ENCODE measurements at regions not wholly inside any gene's neighbourhood (a gene's known extent, or its start where the extent isn't known, plus 50 kb on each side); places are given as distances from the start of the nearest gene placed in this dataset.

- no peak overlapping the region for H3K27ac ChIP-seq
Observed at GRCh38 chr7:130865408-130866236, 131.6 kb upstream of the KLF14 start.

GRCh38 chr7:130867039-130867438 is 133.0 kb upstream of the KLF14 start:
- Histone ChIP-seq H3K27me3 (no peaks in the 10 kb centered on the region), H3K4me2 (no peak overlapping the region), H3K4me3 (no peak overlapping the region), H3K4me1 (no peaks in the 10 kb centered on the region), H4K20me1 (peaks cover 0 to 62% (median 23%) of the 10 kb centered on the region in 11 experiments; a peak in 12 of 22 replicates), H3K27ac (no peak overlapping the region), H3K9me3 (replicated peaks in 1 of 11) (peaks cover 6 to 20% (median 14%) of the 10 kb centered on the region in 11 experiments; a peak in 21 of 22 replicates), H3K36me3 (peaks cover 8 to 100% (median 55%) of the 10 kb centered on the region in 11 experiments; a peak in 19 of 22 replicates), H3K9ac (no peak overlapping the region)
- no peak for TF ChIP-seq Cebpa-rat (IDR thresholded peaks at IDR 0.05)

More at GRCh38 chr7:130865408-130866236, 131.6 kb upstream of the KLF14 start:
- Histone ChIP-seq H3K9me3 (replicated peaks in 1 of 11) (peaks cover 21 to 34% (median 28%) of the 10 kb centered on the region in 11 experiments), H3K9ac (no peak overlapping the region), H3K4me3 (no peak overlapping the region), H4K20me1 (peaks cover 0 to 52% (median 23%) of the 10 kb centered on the region in 11 experiments; a peak in 12 of 22 replicates), H3K27me3 (no peaks in the 10 kb centered on the region), H3K4me2 (no peak overlapping the region), H3K4me1 (no peaks in the 10 kb centered on the region), H3K36me3 (peaks cover 18 to 100% (median 67%) of the 10 kb centered on the region in 11 experiments; a peak in 21 of 22 replicates)
- no peak for TF ChIP-seq Cebpa-rat (IDR thresholded peaks at IDR 0.05)

GRCh38 chr7:130867581-130868136 is 133.7 kb upstream of the KLF14 start:
- H3K9me3 ChIP-seq (replicated peaks in 1 of 11), result peaks cover under 1 to 14% (median 8%) of the 10 kb centered on the region in 11 experiments; a peak in 15 of 22 replicates
- H3K36me3 ChIP-seq, result peaks cover 7 to 100% (median 55%) of the 10 kb centered on the region in 11 experiments; a peak in 18 of 22 replicates
- H3K27ac ChIP-seq, result no peak overlapping the region
- no peak overlapping the region for H3K4me2 ChIP-seq
- H3K4me1 ChIP-seq, result no peaks in the 10 kb centered on the region
- H4K20me1 ChIP-seq, result peaks cover 0 to 68% (median 29%) of the 10 kb centered on the region in 11 experiments; a peak in 14 of 22 replicates
- H3K27me3 ChIP-seq, result no peaks in the 10 kb centered on the region
- no peak overlapping the region for H3K9ac ChIP-seq
- TF ChIP-seq Cebpa-rat (IDR thresholded peaks at IDR 0.05), result no peak
- H3K4me3 ChIP-seq, result no peak overlapping the region

GRCh38 chr7:130868139-130868538 is 134.1 kb upstream of the KLF14 start:
- no peak for TF ChIP-seq Cebpa-rat (IDR thresholded peaks at IDR 0.05)
- Histone ChIP-seq H3K4me1 (no peaks in the 10 kb centered on the region), H3K9ac (no peak overlapping the region), H3K27ac (no peak overlapping the region), H3K9me3 (replicated peaks in 1 of 11) (peaks cover 0 to 9% (median 4%) of the 10 kb centered on the region in 11 experiments; a peak in 9 of 22 replicates), H3K4me2 (no peak overlapping the region), H3K27me3 (no peaks in the 10 kb centered on the region), H3K4me3 (no peak overlapping the region), H4K20me1 (peaks cover 0 to 73% (median 33%) of the 10 kb centered on the region in 11 experiments; a peak in 15 of 22 replicates), H3K36me3 (peaks cover 3 to 100% (median 55%) of the 10 kb centered on the region in 11 experiments; a peak in 18 of 22 replicates)

- Histone ChIP-seq H3K4me3 (no peak overlapping the region), H3K4me1 (no peaks in the 10 kb centered on the region), H4K20me1 (peaks cover 0 to 90% (median 51%) of the 10 kb centered on the region in 11 experiments; a peak in 17 of 22 replicates), H3K27me3 (no peaks in the 10 kb centered on the region), H3K4me2 (no peak overlapping the region), H3K9ac (no peak overlapping the region), H3K27ac (no peak overlapping the region), H3K9me3 (replicated peaks in 1 of 11) (no peaks in the 10 kb centered on the region), H3K36me3 (peaks cover 10 to 100% (median 69%) of the 10 kb centered on the region in 11 experiments; a peak in 20 of 22 replicates)
- TF ChIP-seq Cebpa-rat (IDR thresholded peaks at IDR 0.05), result no peak
Observed at GRCh38 chr7:130869918-130870317, 135.9 kb upstream of the KLF14 start.

- Histone ChIP-seq H3K27ac (no peak overlapping the region), H3K27me3 (no peaks in the 10 kb centered on the region), H3K4me1 (0 out of 20 replicates have a peak, but pooled peaks cover 0 to 3% (median 0%) of the 10 kb centered on the region in 10 experiments), H3K36me3 (peaks cover 11 to 100% (median 76%) of the 10 kb centered on the region in 11 experiments; a peak in 21 of 22 replicates), H4K20me1 (peaks cover 13 to 93% (median 57%) of the 10 kb centered on the region in 11 experiments; a peak in 20 of 22 replicates), H3K4me3 (no peak overlapping the region), H3K9me3 (replicated peaks in 1 of 11) (no peaks in the 10 kb centered on the region), H3K9ac (no peak overlapping the region), H3K4me2 (no peak overlapping the region)
- TF ChIP-seq Cebpa-rat (IDR thresholded peaks at IDR 0.05), result no peak
Observed at GRCh38 chr7:130872341-130872740, 138.3 kb upstream of the KLF14 start.

- no peak for TF ChIP-seq Cebpa-rat (IDR thresholded peaks at IDR 0.05)
- H3K4me1 ChIP-seq, result peaks cover 0 to 7% (median 0%) of the 10 kb centered on the region in 10 experiments; a peak in 2 of 20 replicates
- H4K20me1 ChIP-seq, result peaks cover 13 to 93% (median 62%) of the 10 kb centered on the region in 11 experiments; a peak in 20 of 22 replicates
- no peaks in the 10 kb centered on the region for H3K27me3 ChIP-seq
- H3K4me2 ChIP-seq, result no peak overlapping the region
- no peak overlapping the region for H3K4me3 ChIP-seq
- peaks cover 16 to 100% (median 77%) of the 10 kb centered on the region in 11 experiments; a peak in 21 of 22 replicates for H3K36me3 ChIP-seq
- no peaks in the 10 kb centered on the region for H3K9me3 ChIP-seq (replicated peaks in 1 of 11)
- no peak overlapping the region for H3K9ac ChIP-seq
- H3K27ac ChIP-seq, result no peak overlapping the region
Observed at GRCh38 chr7:130872756-130873448, 138.9 kb upstream of the KLF14 start.

GRCh38 chr7:130874071-130874915 is 140.3 kb upstream of the KLF14 start:
- H3K36me3 ChIP-seq, result peaks cover 28 to 100% (median 80%) of the 10 kb centered on the region in 11 experiments; a peak in 21 of 22 replicates
- H3K4me2 ChIP-seq, result no peak overlapping the region
- TF ChIP-seq Cebpa-rat (IDR thresholded peaks at IDR 0.05), result no peak
- peaks cover 0 to 7% (median 0%) of the 10 kb centered on the region in 10 experiments; a peak in 2 of 20 replicates for H3K4me1 ChIP-seq
- H4K20me1 ChIP-seq, result peaks cover 13 to 93% (median 67%) of the 10 kb centered on the region in 11 experiments; a peak in 20 of 22 replicates
- no peaks in the 10 kb centered on the region for H3K27me3 ChIP-seq
- no peak overlapping the region for H3K27ac ChIP-seq
- H3K4me3 ChIP-seq, result no peak overlapping the region
- no peak overlapping the region for H3K9ac ChIP-seq
- H3K9me3 ChIP-seq (replicated peaks in 1 of 11), result no peaks in the 10 kb centered on the region

Measured in BLaER1 treated with 17β-estradiol and CSF1 and Interleukin-3, amounts not matched to agents 10 nM and 100 nM (cell line).